ENCODE measurements at regions not wholly inside any gene's neighbourhood (a gene's known extent, or its start where the extent isn't known, plus 50 kb on each side); places are given as distances from the start of the nearest gene placed in this dataset.

DNA sequence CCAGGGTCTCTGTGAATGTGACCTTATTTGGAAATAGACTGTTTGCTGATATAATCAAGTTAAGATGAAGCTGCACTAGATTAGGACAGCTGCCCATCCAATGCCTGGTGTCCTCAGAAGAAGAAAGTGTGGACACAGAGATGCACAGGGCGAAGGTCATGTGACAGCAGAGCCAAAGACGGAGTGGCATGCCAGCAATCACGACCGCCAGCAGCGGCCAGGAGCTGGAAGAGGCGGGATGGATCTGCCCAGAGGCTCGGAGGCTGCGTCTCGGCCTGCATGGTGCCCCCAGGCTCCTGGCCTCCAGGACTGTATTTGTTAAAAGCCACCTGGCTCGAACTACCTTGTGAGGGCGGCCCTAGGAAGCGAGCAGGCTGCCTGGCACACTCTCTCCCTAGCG is 76.5 kb downstream of the RFLNA start:
- no peaks in the 10 kb centered on the region for H4K20me1 ChIP-seq (ENCODE audit: insufficient read depth, low read length)
- H3K9me3 ChIP-seq (replicated peaks; ENCODE audit: insufficient read depth, low read length) = no peaks in the 10 kb centered on the region
- no peak overlapping the region for H2AFZ ChIP-seq (ENCODE audit: low read length)
- no peak overlapping the region for H3K9ac ChIP-seq (ENCODE audit: low read length)
- H3K9me2 ChIP-seq (replicated peaks; ENCODE audit: insufficient read depth, low read length) = no peaks in the 10 kb centered on the region
- H3K27me3 ChIP-seq (replicated peaks; ENCODE audit: insufficient read depth, low read length) = no peaks in the 10 kb centered on the region
- H3K4me1 ChIP-seq (ENCODE audit: low read length) = no peaks in the 10 kb centered on the region
- H3K4me3 ChIP-seq (ENCODE audit: low read length) = no peak overlapping the region
- TF ChIP-seq EZH2 (optimal IDR thresholded peaks at IDR 0.05; ENCODE audit: low read depth, low read length) = no peak
- TF ChIP-seq, protein P1, sequence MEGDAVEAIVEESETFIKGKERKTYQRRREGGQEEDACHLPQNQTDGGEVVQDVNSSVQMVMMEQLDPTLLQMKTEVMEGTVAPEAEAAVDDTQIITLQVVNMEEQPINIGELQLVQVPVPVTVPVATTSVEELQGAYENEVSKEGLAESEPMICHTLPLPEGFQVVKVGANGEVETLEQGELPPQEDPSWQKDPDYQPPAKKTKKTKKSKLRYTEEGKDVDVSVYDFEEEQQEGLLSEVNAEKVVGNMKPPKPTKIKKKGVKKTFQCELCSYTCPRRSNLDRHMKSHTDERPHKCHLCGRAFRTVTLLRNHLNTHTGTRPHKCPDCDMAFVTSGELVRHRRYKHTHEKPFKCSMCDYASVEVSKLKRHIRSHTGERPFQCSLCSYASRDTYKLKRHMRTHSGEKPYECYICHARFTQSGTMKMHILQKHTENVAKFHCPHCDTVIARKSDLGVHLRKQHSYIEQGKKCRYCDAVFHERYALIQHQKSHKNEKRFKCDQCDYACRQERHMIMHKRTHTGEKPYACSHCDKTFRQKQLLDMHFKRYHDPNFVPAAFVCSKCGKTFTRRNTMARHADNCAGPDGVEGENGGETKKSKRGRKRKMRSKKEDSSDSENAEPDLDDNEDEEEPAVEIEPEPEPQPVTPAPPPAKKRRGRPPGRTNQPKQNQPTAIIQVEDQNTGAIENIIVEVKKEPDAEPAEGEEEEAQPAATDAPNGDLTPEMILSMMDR (IDR thresholded peaks at IDR 0.05; ENCODE audit: low read length) = no peak
- no peak for TF ChIP-seq EZH2phosphoT487 (IDR thresholded peaks at IDR 0.05; ENCODE audit: low read length)
- DNase-seq = no peak
- no peaks in the 10 kb centered on the region for H3K36me3 ChIP-seq (replicated peaks; ENCODE audit: insufficient read depth, low read length)
- H3K27ac ChIP-seq (ENCODE audit: low read length) = no peak overlapping the region
- H3K79me2 ChIP-seq (ENCODE audit: low read length) = no peaks in the 10 kb centered on the region; the same call in 1 of the 2 replicates
- no peaks in the 10 kb centered on the region for H3F3A ChIP-seq (ENCODE audit: insufficient read depth, low read length)
- H3K4me2 ChIP-seq (ENCODE audit: low read depth, low read length) = no peak overlapping the region

DNA sequence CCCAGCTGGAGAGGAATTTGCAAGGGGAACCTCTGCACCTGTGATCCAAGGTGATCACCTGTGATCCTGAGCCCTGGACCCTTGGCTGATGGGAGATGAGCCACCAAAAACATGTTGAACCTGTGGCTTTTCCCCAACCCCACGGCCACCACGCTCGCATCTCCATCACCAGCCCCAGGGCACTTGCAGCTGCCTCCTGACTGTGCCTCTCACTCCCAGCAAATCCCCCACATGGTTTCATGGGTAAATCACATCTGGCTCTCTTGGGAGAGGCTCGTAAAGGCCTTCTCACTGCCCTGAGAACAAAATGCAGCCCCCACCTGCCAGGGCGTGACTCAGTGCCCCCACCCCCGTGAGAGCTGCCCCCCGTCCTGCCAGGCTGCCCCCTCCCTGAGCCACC is 76.0 kb downstream of the RFLNA start:
- Histone ChIP-seq H3F3A (ENCODE audit: insufficient read depth, low read length) (no peaks in the 10 kb centered on the region), H3K36me3 (replicated peaks; ENCODE audit: insufficient read depth, low read length) (no peaks in the 10 kb centered on the region), H3K9me3 (replicated peaks; ENCODE audit: insufficient read depth, low read length) (no peaks in the 10 kb centered on the region), H2AFZ (ENCODE audit: low read length) (no peak overlapping the region), H3K4me2 (ENCODE audit: low read depth, low read length) (no peak overlapping the region), H4K20me1 (ENCODE audit: insufficient read depth, low read length) (no peaks in the 10 kb centered on the region), H3K27me3 (replicated peaks; ENCODE audit: insufficient read depth, low read length) (no peaks in the 10 kb centered on the region), H3K4me3 (ENCODE audit: low read length) (no peak overlapping the region), H3K4me1 (ENCODE audit: low read length) (no peaks in the 10 kb centered on the region), H3K27ac (ENCODE audit: low read length) (no peak overlapping the region), H3K79me2 (ENCODE audit: low read length) (no peaks in the 10 kb centered on the region; the same call in 1 of the 2 replicates), H3K9me2 (replicated peaks; ENCODE audit: insufficient read depth, low read length) (no peaks in the 10 kb centered on the region), H3K9ac (ENCODE audit: low read length) (no peak overlapping the region)
- no peak for TF ChIP-seq EZH2 (optimal IDR thresholded peaks at IDR 0.05; ENCODE audit: low read depth, low read length)
- TF ChIP-seq EZH2phosphoT487 (IDR thresholded peaks at IDR 0.05; ENCODE audit: low read length) = no peak
- no peak for DNase-seq

DNA sequence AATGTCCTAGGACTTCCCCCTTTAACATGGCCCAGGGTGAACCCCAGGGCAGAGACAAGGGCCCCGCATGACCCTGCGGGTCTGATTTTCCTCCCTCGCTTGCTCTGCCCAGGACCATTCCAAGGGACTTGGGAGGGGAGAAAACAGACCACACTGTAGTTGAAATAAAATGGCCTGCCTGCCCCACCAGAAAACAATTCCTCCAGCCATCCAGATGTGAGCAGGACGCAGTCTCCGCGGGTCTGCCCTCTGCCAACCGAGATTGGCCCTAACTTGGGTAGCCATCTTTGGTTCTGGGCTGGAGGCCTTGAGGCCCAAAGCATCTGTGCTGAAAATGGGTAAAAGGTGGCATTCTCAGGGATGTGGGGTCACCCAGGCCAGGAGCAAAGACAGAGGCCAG is 75.5 kb downstream of the RFLNA start:
- Histone ChIP-seq H3K9me3 (replicated peaks; ENCODE audit: insufficient read depth, low read length) (no peaks in the 10 kb centered on the region), H3K4me2 (ENCODE audit: low read depth, low read length) (no peak overlapping the region), H3K4me1 (ENCODE audit: low read length) (no peaks in the 10 kb centered on the region), H3K9me2 (replicated peaks; ENCODE audit: insufficient read depth, low read length) (no peaks in the 10 kb centered on the region), H3K27ac (ENCODE audit: low read length) (no peak overlapping the region), H3K9ac (ENCODE audit: low read length) (no peak overlapping the region), H3K79me2 (ENCODE audit: low read length) (no peaks in the 10 kb centered on the region; the same call in 1 of the 2 replicates), H4K20me1 (ENCODE audit: insufficient read depth, low read length) (no peaks in the 10 kb centered on the region), H3F3A (ENCODE audit: insufficient read depth, low read length) (no peaks in the 10 kb centered on the region), H3K27me3 (replicated peaks; ENCODE audit: insufficient read depth, low read length) (no peaks in the 10 kb centered on the region), H3K4me3 (ENCODE audit: low read length) (no peak overlapping the region), H3K36me3 (replicated peaks; ENCODE audit: insufficient read depth, low read length) (no peaks in the 10 kb centered on the region), H2AFZ (ENCODE audit: low read length) (no peak overlapping the region)
- TF ChIP-seq EZH2 (optimal IDR thresholded peaks at IDR 0.05; ENCODE audit: low read depth, low read length) = no peak
- TF ChIP-seq, protein P1 (IDR thresholded peaks at IDR 0.05; ENCODE audit: low read length) = no peak
- no peak for TF ChIP-seq EZH2phosphoT487 (IDR thresholded peaks at IDR 0.05; ENCODE audit: low read length)
- DNase-seq = no peak

DNA sequence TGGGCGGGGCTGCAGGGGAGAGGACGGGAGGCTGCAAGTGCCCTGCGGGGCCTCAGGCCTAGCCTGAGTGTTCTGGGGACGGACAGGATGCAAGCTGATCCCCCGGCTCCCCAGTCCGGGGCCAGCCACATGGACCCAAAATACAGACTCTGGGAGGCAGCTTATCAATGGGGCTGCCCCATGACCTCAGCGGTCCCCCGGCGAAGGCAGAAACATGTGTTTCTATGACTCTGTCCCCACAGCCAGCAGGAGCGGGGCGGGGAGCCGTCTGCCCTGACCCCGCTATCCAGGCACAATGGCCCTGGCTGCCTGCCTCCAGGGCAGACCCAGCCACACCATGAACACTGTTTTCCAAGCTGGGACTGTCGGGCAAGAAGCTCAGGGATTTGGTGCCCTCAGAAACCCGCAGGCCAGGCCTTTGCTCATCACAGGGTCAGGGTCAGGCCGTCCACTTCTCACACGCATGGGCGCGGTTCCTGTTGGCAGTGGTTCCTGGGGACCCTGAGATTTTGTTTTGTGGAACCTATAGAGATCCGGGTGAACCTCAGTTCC is 75.0 kb downstream of the RFLNA start:
- no peak overlapping the region for H2AFZ ChIP-seq (ENCODE audit: low read length)
- H4K20me1 ChIP-seq (ENCODE audit: insufficient read depth, low read length) = no peaks in the 10 kb centered on the region
- no peak overlapping the region for H3K9ac ChIP-seq (ENCODE audit: low read length)
- no peak overlapping the region for H3K4me2 ChIP-seq (ENCODE audit: low read depth, low read length)
- no peaks in the 10 kb centered on the region for H3K9me2 ChIP-seq (replicated peaks; ENCODE audit: insufficient read depth, low read length)
- no peak overlapping the region for H3K4me3 ChIP-seq (ENCODE audit: low read length)
- no peaks in the 10 kb centered on the region for H3F3A ChIP-seq (ENCODE audit: insufficient read depth, low read length)
- TF ChIP-seq EZH2phosphoT487 (IDR thresholded peaks at IDR 0.05; ENCODE audit: low read length) (no peak), EZH2 (optimal IDR thresholded peaks at IDR 0.05; ENCODE audit: low read depth, low read length) (no peak)
- TF ChIP-seq, protein P1 (IDR thresholded peaks at IDR 0.05; ENCODE audit: low read length) = no peak
- H3K36me3 ChIP-seq (replicated peaks; ENCODE audit: insufficient read depth, low read length) = no peaks in the 10 kb centered on the region
- no peak overlapping the region for H3K27ac ChIP-seq (ENCODE audit: low read length)
- no peaks in the 10 kb centered on the region for H3K27me3 ChIP-seq (replicated peaks; ENCODE audit: insufficient read depth, low read length)
- no peak for DNase-seq
- no peaks in the 10 kb centered on the region for H3K9me3 ChIP-seq (replicated peaks; ENCODE audit: insufficient read depth, low read length)
- H3K79me2 ChIP-seq (ENCODE audit: low read length) = no peaks in the 10 kb centered on the region; the same call in 1 of the 2 replicates
- H3K4me1 ChIP-seq (ENCODE audit: low read length) = no peaks in the 10 kb centered on the region
